ENCODE measurements at regions not wholly inside any gene's neighbourhood (a gene's known extent, or its start where the extent isn't known, plus 50 kb on each side); places are given as distances from the start of the nearest gene placed in this dataset.

DNA sequence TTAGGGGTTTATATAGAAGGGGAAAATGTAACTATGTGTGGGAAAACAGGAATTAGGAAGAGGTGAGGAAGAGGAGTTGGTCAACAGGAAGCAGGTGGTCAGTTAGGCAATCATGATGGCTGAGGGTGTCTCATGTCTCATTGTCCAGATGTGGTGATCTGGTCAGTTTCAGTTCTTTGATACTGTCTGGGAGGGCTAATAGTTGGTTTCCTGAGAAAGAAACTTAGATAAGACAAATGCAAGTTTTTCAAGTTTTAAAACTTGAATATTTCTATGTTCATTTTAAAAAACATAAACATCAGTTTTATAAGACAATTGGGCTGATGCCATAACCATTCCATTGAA, 1121.8 kb upstream of the USP15 start:
- no peak for TF ChIP-seq POLR2AphosphoS5 (IDR thresholded peaks at IDR 0.05)
- TF ChIP-seq, protein P1, sequence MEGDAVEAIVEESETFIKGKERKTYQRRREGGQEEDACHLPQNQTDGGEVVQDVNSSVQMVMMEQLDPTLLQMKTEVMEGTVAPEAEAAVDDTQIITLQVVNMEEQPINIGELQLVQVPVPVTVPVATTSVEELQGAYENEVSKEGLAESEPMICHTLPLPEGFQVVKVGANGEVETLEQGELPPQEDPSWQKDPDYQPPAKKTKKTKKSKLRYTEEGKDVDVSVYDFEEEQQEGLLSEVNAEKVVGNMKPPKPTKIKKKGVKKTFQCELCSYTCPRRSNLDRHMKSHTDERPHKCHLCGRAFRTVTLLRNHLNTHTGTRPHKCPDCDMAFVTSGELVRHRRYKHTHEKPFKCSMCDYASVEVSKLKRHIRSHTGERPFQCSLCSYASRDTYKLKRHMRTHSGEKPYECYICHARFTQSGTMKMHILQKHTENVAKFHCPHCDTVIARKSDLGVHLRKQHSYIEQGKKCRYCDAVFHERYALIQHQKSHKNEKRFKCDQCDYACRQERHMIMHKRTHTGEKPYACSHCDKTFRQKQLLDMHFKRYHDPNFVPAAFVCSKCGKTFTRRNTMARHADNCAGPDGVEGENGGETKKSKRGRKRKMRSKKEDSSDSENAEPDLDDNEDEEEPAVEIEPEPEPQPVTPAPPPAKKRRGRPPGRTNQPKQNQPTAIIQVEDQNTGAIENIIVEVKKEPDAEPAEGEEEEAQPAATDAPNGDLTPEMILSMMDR (IDR thresholded peaks at IDR 0.05; ENCODE audit: poor library complexity, severe bottlenecking), result no peak
- TF ChIP-seq EZH2 (IDR thresholded peaks at IDR 0.05; ENCODE audit: borderline replicate concordance, insufficient read depth, low read length, poor library complexity, severe bottlenecking), result no peak
- no peak for TF ChIP-seq TAF1 (IDR thresholded peaks at IDR 0.05; ENCODE audit: low read depth)
- no peak for TF ChIP-seq RAD21 (conservative IDR thresholded peaks at IDR 0.05)
- no peak for TF ChIP-seq MXI1 (conservative IDR thresholded peaks at IDR 0.05; ENCODE audit: poor library complexity, severe bottlenecking)
- no peak for TF ChIP-seq EP300 (conservative IDR thresholded peaks at IDR 0.05; ENCODE audit: poor library complexity, severe bottlenecking)

All from neural cell (in vitro differentiated cells).